Type B pancreatic cell (in vitro differentiated cells): ENCODE measurements at regions not wholly inside any gene's neighbourhood (a gene's known extent, or its start where the extent isn't known, plus 50 kb on each side); places are given as distances from the start of the nearest gene placed in this dataset.

Experiments used
- DNase-seq: peaks from one replicate; pipeline ENCODE4 v3.0.0; 2021; ENCODE audit warnings: mixed read lengths; ENCODE audit not compliant: unreplicated experiment; ENCODE audit errors: extremely low spot score
- H3K27ac Mint-ChIP-seq: 2 replicates; pipeline ENCODE4 v1.8.0; 2021; ENCODE audit warnings: mild to moderate bottlenecking, mixed read lengths
- H3K27me3 Mint-ChIP-seq: 2 replicates; pipeline ENCODE4 v1.8.0; 2021; ENCODE audit warnings: mixed read lengths
- H3K36me3 Mint-ChIP-seq: 2 replicates; pipeline ENCODE4 v1.8.0; 2021; ENCODE audit warnings: mixed read lengths
- H3K4me1 Mint-ChIP-seq: one replicate; pipeline ENCODE4 v1.8.0; 2021; ENCODE audit warnings: mixed read lengths; ENCODE audit not compliant: unreplicated experiment
- H3K4me3 Mint-ChIP-seq: 2 replicates; pipeline ENCODE4 v1.8.0; 2021; ENCODE audit warnings: mild to moderate bottlenecking, mixed read lengths
- H3K9me3 Mint-ChIP-seq: 2 replicates; pipeline ENCODE4 v1.8.0; 2021; ENCODE audit warnings: mixed read lengths
- CTCF ChIP-seq: fragments of 200-600 bp; sonication (generic); conservative IDR thresholded peaks from 2 replicates; pipeline ENCODE4 v1.5.0; 2021; ENCODE audit warnings: antibody characterized with exemption, mild to moderate bottlenecking

DNA sequence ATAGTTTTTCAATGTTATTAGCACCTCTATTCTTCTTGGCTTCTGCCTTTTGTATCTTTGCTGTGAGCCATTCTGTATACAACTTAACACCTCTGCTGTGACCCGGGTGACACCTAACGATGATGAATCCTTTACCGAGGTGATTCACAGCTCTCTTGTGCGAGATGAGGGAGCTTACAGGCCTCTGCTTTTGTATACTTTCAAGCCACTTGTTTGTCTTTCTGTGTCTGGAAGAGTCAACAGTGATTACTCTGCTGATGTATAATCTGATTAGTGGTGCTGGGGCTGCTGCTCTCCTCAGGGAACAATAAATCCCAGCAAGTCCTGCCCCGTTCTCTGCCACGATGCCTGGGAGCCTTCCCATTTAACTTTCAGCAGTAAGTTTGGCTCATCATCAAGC lies 442.9 kb upstream of the SGCD start:
- Mint-ChIP-seq H3K9me3 (no peaks in the 10 kb centered on the region), H3K27ac (no peak overlapping the region), H3K4me1 (peaks cover 6% of the 10 kb centered on the region), H3K4me3 (no peak overlapping the region), H3K27me3 (no peaks in the 10 kb centered on the region), H3K36me3 (no peaks in the 10 kb centered on the region)
- TF ChIP-seq CTCF: no peak
- no peak for DNase-seq

- Mint-ChIP-seq H3K9me3 (no peaks in the 10 kb centered on the region), H3K27ac (no peak overlapping the region), H3K4me1 (peaks cover 6% of the 10 kb centered on the region), H3K36me3 (no peaks in the 10 kb centered on the region), H3K4me3 (no peak overlapping the region), H3K27me3 (no peaks in the 10 kb centered on the region)
- no peak for DNase-seq
- TF ChIP-seq CTCF: no peak
Measured at GRCh38 chr5:155885199-155885598, 441.8 kb upstream of the SGCD start.

DNA sequence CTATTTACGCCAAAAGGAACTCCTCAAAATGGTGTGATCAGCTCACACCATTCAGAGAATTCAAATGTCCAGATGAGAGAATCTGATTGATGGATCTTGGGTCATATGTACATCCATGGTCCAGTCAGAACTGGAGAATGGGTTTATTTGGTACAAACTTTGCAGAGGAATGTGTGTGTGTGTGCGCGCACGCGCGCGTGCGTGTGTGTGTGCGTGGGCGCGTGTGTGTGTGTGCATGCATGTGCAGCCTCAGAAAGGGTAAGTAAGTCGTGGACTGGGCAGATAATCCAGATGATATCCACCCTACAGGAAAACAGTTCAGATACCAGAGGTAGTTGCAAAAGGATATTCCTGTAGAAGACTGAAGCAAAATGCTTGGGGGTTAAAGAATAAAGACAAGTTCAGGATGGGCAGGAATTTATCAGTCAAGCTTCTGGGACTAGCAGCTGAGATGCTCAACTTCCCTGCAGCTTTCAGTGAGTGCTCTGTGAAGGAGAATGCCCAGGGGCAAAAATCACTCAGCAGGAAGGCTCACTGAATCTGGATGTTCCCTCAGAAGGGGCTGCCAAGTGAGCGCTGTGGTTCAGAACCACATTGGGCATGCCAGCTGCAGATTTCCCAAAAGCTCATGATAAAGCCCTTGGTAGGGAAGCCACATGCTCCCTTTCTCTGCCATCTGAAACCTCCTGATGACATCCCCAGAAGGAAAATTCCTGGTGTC lies 440.5 kb upstream of the SGCD start:
- Mint-ChIP-seq H3K36me3 (no peaks in the 10 kb centered on the region), H3K4me3 (no peak overlapping the region), H3K9me3 (no peaks in the 10 kb centered on the region), H3K27ac (no peak overlapping the region), H3K4me1 (peaks cover 6% of the 10 kb centered on the region), H3K27me3 (no peaks in the 10 kb centered on the region)
- TF ChIP-seq CTCF: no peak
- no peak for DNase-seq

- no peak for DNase-seq
- no peak for TF ChIP-seq CTCF
- Mint-ChIP-seq H3K4me1 (no peaks in the 10 kb centered on the region), H3K4me3 (no peak overlapping the region), H3K36me3 (no peaks in the 10 kb centered on the region), H3K9me3 (no peaks in the 10 kb centered on the region), H3K27me3 (no peaks in the 10 kb centered on the region), H3K27ac (no peak overlapping the region)
Measured at GRCh38 chr5:155895484-155895883, 431.5 kb upstream of the SGCD start.

GRCh38 chr5:155897761-155898160 lies 429.2 kb upstream of the SGCD start:
- Mint-ChIP-seq H3K4me1 (no peaks in the 10 kb centered on the region), H3K9me3 (no peaks in the 10 kb centered on the region), H3K27ac (no peak overlapping the region), H3K4me3 (no peak overlapping the region), H3K27me3 (no peaks in the 10 kb centered on the region), H3K36me3 (no peaks in the 10 kb centered on the region)
- TF ChIP-seq CTCF: no peak
- DNase-seq: no peak

GRCh38 chr5:155898284-155898683 lies 428.7 kb upstream of the SGCD start:
- no peak for DNase-seq
- H3K4me3 Mint-ChIP-seq: no peak overlapping the region
- no peaks in the 10 kb centered on the region for H3K4me1 Mint-ChIP-seq
- no peak for TF ChIP-seq CTCF
- H3K36me3 Mint-ChIP-seq: no peaks in the 10 kb centered on the region
- H3K9me3 Mint-ChIP-seq: no peaks in the 10 kb centered on the region
- no peak overlapping the region for H3K27ac Mint-ChIP-seq
- H3K27me3 Mint-ChIP-seq: no peaks in the 10 kb centered on the region
